GM12878 (cell line): ENCODE measurements at regions not wholly inside any gene's neighbourhood (a gene's known extent, or its start where the extent isn't known, plus 50 kb on each side); places are given as distances from the start of the nearest gene placed in this dataset.

Source experiments
- ATAC-seq: fragments of 200-7000 bp; cut with Tn5 transposase; 3 replicates; pipeline ENCODE4 v1.9.1; 2020; ENCODE audit warnings: mild to moderate bottlenecking, moderate library complexity
- BruUV-seq: library from RNA; stranded (reverse); fragments of 400-500 nt; replicated peaks from 2 replicates; lab custom pipeline; 2021; lab: Mats Ljungman, UMichigan
- CTCF ChIA-PET: fragments of 300-600 bp; sonication (Branson Sonifier 250); formaldehyde crosslinking; extraction: SDS; loops from one replicate; lab custom pipeline; 2021; ENCODE audit warnings: inconsistent platforms; lab: Yijun Ruan, JAX
- POLR2A ChIA-PET: fragments of 350-600 bp; formaldehyde crosslinking; extraction: SDS; loops from one replicate; lab custom pipeline; 2021; ENCODE audit warnings: inconsistent platforms; lab: Charles Lee
- RAD21 ChIA-PET: fragments of 300-600 bp; sonication (Branson Sonifier 250); formaldehyde crosslinking; loops from one replicate; lab custom pipeline; 2023; ENCODE audit warnings: antibody characterized with exemption; ENCODE audit not compliant: unreplicated experiment; lab: Charles Lee
- SMC1A ChIA-PET: fragments of 300-600 bp; sonication (Branson Sonifier 250); formaldehyde crosslinking; loops from one replicate; lab custom pipeline; 2023; ENCODE audit not compliant: unreplicated experiment, uncharacterized antibody; lab: Charles Lee
- DNase-seq: peaks from one replicate; pipeline ENCODE4 v3.0.0-alpha.2; 2011; ENCODE audit warnings: low read depth, low spot score
- FAIRE-seq: peaks from 3 replicates; lab custom pipeline; 2011; peaks lifted over from hg19 to GRCh38; lab: Jason Lieb, UNC
- H2AFZ ChIP-seq: 2 replicates; pipeline ENCODE4 v1.6.0; 2011; ENCODE audit warnings: low read depth, low read length, control low read depth; ENCODE audit not compliant: control insufficient read depth
- H3K27ac ChIP-seq: 2 replicates; pipeline ENCODE4 v1.5.1; 2011; ENCODE audit warnings: control low read depth; ENCODE audit not compliant: control insufficient read depth, insufficient read depth
- H3K27me3 ChIP-seq, 2 experiments: replicated peaks in 1 of 2; 2 replicates each; pipeline versions ENCODE4 v1.6.0 to v1.6.1; 2011; ENCODE audit warnings: low read length in 1 of 2; ENCODE audit not compliant: control insufficient read depth in 2 of 2, insufficient read depth in 2 of 2
- H3K36me3 ChIP-seq, 2 experiments: 2 replicates each; pipeline ENCODE4 v1.5.1; 2011; ENCODE audit warnings: low read length in 1 of 2; ENCODE audit not compliant: control insufficient read depth in 2 of 2, insufficient read depth in 2 of 2
- H3K4me1 ChIP-seq: 2 replicates; pipeline ENCODE4 v1.6.1; 2011; ENCODE audit warnings: mild to moderate bottlenecking, low read length, moderate library complexity, mixed read lengths; ENCODE audit not compliant: control insufficient read depth, insufficient read depth
- H3K4me2 ChIP-seq: 2 replicates; pipeline ENCODE4 v1.6.0; 2011; ENCODE audit warnings: control low read depth; ENCODE audit not compliant: control insufficient read depth, insufficient read depth
- H3K4me3 ChIP-seq: fragments of 200-600 bp; sonication (generic); 2 replicates; pipeline ENCODE4 v1.5.1; 2016
- H3K79me2 ChIP-seq: 2 replicates; pipeline ENCODE4 v1.6.0; 2011; ENCODE audit warnings: low read length; ENCODE audit not compliant: control insufficient read depth, insufficient read depth
- H3K9ac ChIP-seq: 2 replicates; pipeline ENCODE4 v1.8.0; 2011; ENCODE audit warnings: low read length, control low read depth, mixed read lengths; ENCODE audit not compliant: control insufficient read depth, insufficient read depth
- H3K9me3 ChIP-seq: replicated peaks from 3 replicates; pipeline ENCODE4 v1.5.1; 2011; ENCODE audit warnings: mild to moderate bottlenecking, low read length; ENCODE audit not compliant: control insufficient read depth, insufficient read depth
- H4K20me1 ChIP-seq: 2 replicates; pipeline ENCODE4 v1.6.0; 2011; ENCODE audit not compliant: control insufficient read depth, insufficient read depth
- HDAC2 ChIP-seq: fragments of 200-600 bp; sonication (generic); IDR thresholded peaks from 2 replicates; pipeline ENCODE4 v1.6.1; 2017
- IKZF1 ChIP-seq: fragments of 450-650 bp; conservative IDR thresholded peaks from 2 replicates; pipeline ENCODE4 v1.6.1; 2017; ENCODE audit warnings: antibody characterized with exemption, mild to moderate bottlenecking
- NKRF ChIP-seq: fragments of 450-650 bp; conservative IDR thresholded peaks from 2 replicates; pipeline ENCODE4 v1.6.1; 2017; ENCODE audit warnings: mild to moderate bottlenecking, moderate library complexity
- ZNF207 ChIP-seq: fragments of 450-650 bp; IDR thresholded peaks from 2 replicates; pipeline ENCODE4 v1.6.1; 2014; ENCODE audit warnings: antibody characterized with exemption, mild to moderate bottlenecking, borderline replicate concordance
- WGBS: methylation state at CpG from one replicate; pipeline ENCODE4 v1.1.6; 2016; ENCODE audit warnings: low lambda C conversion rate; ENCODE audit not compliant: insufficient replicate concordance, insufficient coverage; ENCODE audit errors: missing lambda C conversion rate; 5-methylcytosine and 5-hydroxymethylcytosine counted together
- in situ Hi-C: fragments of 300-500 bp; cut with MboI; formaldehyde crosslinking; loops from 9 replicates; pipeline ENCODE4 v1.14.3; 2018; ENCODE audit warnings: mixed read lengths
- intact Hi-C: fragments of 100-400 bp; cut with micrococcal nuclease; formaldehyde crosslinking; loops from one replicate; pipeline ENCODE4 v1.14.2; 2022; ENCODE audit not compliant: unreplicated experiment
- TF ChIP-seq, protein P1 (sequence below): IDR thresholded peaks from 2 replicates; pipeline ENCODE4 v1.6.1; 2012; ENCODE audit warnings: improper control_type of control experiment, low read depth, low read length; ENCODE audit not compliant: insufficient replicate concordance
- TF ChIP-seq, protein P2 (sequence below): fragments of 450-650 bp; IDR thresholded peaks from 2 replicates; pipeline ENCODE4 v1.6.1; 2017; ENCODE audit warnings: low read depth, mild to moderate bottlenecking, moderate library complexity

- TF ChIP-seq, protein P1, sequence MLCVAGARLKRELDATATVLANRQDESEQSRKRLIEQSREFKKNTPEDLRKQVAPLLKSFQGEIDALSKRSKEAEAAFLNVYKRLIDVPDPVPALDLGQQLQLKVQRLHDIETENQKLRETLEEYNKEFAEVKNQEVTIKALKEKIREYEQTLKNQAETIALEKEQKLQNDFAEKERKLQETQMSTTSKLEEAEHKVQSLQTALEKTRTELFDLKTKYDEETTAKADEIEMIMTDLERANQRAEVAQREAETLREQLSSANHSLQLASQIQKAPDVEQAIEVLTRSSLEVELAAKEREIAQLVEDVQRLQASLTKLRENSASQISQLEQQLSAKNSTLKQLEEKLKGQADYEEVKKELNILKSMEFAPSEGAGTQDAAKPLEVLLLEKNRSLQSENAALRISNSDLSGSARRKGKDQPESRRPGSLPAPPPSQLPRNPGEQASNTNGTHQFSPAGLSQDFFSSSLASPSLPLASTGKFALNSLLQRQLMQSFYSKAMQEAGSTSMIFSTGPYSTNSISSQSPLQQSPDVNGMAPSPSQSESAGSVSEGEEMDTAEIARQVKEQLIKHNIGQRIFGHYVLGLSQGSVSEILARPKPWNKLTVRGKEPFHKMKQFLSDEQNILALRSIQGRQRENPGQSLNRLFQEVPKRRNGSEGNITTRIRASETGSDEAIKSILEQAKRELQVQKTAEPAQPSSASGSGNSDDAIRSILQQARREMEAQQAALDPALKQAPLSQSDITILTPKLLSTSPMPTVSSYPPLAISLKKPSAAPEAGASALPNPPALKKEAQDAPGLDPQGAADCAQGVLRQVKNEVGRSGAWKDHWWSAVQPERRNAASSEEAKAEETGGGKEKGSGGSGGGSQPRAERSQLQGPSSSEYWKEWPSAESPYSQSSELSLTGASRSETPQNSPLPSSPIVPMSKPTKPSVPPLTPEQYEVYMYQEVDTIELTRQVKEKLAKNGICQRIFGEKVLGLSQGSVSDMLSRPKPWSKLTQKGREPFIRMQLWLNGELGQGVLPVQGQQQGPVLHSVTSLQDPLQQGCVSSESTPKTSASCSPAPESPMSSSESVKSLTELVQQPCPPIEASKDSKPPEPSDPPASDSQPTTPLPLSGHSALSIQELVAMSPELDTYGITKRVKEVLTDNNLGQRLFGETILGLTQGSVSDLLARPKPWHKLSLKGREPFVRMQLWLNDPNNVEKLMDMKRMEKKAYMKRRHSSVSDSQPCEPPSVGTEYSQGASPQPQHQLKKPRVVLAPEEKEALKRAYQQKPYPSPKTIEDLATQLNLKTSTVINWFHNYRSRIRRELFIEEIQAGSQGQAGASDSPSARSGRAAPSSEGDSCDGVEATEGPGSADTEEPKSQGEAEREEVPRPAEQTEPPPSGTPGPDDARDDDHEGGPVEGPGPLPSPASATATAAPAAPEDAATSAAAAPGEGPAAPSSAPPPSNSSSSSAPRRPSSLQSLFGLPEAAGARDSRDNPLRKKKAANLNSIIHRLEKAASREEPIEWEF, result no peak
Observed at GRCh38 chr12:114743289-114743688, 59.3 kb upstream of the TBX3 start (continued).

DNA sequence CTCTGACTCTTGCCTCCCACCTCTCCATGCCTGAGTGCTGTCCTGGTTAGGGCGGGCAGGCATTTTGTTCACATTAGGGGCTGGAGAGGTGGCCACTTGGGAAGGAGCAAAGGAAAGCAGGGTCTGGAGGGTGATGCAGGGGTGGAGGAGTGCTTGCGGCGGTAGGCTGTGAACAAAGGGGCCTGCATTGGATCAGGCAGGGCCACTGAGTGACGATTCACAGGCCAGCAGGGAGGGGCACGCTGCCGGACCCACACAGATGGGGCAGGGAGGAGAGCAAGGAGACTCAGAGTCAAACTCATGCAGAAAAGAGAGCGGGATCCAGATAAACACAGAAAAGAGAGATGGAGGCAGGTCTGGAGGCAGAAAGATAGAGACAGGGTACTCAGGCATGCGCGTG, 58.4 kb upstream of the TBX3 start:
- intact Hi-C loops, result no loop called here
- Histone ChIP-seq H3K9me3 (no peaks in the 10 kb centered on the region), H3K79me2 (no peaks in the 10 kb centered on the region), H3K27ac (no peak overlapping the region), H3K4me1 (no peaks in the 10 kb centered on the region), H3K9ac (no peak overlapping the region), H3K4me2 (no peak overlapping the region), H3K27me3 (no peaks in the 10 kb centered on the region), H4K20me1 (no peaks in the 10 kb centered on the region), H3K36me3 (no peaks in the 10 kb centered on the region), H3K4me3 (no peak overlapping the region), H2AFZ (no peak overlapping the region)
- FAIRE-seq (no peak), ATAC-seq (no peak), DNase-seq (no peak)
- no TSS peak for BruUV-seq
- CTCF ChIA-PET, result no interaction called here
- in situ Hi-C loops, result no loop called here
- TF ChIP-seq HDAC2, result no peak
- TF ChIP-seq IKZF1, result no peak
- no peak for TF ChIP-seq NKRF
- TF ChIP-seq ZNF207, result no peak
- TF ChIP-seq, protein P2, sequence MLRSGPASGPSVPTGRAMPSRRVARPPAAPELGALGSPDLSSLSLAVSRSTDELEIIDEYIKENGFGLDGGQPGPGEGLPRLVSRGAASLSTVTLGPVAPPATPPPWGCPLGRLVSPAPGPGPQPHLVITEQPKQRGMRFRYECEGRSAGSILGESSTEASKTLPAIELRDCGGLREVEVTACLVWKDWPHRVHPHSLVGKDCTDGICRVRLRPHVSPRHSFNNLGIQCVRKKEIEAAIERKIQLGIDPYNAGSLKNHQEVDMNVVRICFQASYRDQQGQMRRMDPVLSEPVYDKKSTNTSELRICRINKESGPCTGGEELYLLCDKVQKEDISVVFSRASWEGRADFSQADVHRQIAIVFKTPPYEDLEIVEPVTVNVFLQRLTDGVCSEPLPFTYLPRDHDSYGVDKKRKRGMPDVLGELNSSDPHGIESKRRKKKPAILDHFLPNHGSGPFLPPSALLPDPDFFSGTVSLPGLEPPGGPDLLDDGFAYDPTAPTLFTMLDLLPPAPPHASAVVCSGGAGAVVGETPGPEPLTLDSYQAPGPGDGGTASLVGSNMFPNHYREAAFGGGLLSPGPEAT, result no peak
- POLR2A ChIA-PET, result no interaction called here
- SMC1A ChIA-PET, result no interaction called here
- RAD21 ChIA-PET, result no interaction called here
- 34% methylated on average over 8 of the region's 9 CpGs for WGBS
